ENCODE measurements at regions not wholly inside any gene's neighbourhood (a gene's known extent, or its start where the extent isn't known, plus 50 kb on each side); places are given as distances from the start of the nearest gene placed in this dataset.

- DNase-seq (ENCODE audit: extremely low read depth, insufficient read length): no peak
- TF ChIP-seq, protein P1, sequence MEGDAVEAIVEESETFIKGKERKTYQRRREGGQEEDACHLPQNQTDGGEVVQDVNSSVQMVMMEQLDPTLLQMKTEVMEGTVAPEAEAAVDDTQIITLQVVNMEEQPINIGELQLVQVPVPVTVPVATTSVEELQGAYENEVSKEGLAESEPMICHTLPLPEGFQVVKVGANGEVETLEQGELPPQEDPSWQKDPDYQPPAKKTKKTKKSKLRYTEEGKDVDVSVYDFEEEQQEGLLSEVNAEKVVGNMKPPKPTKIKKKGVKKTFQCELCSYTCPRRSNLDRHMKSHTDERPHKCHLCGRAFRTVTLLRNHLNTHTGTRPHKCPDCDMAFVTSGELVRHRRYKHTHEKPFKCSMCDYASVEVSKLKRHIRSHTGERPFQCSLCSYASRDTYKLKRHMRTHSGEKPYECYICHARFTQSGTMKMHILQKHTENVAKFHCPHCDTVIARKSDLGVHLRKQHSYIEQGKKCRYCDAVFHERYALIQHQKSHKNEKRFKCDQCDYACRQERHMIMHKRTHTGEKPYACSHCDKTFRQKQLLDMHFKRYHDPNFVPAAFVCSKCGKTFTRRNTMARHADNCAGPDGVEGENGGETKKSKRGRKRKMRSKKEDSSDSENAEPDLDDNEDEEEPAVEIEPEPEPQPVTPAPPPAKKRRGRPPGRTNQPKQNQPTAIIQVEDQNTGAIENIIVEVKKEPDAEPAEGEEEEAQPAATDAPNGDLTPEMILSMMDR (IDR thresholded peaks at IDR 0.05; ENCODE audit: insufficient read depth, low read length, poor library complexity, severe bottlenecking): no peak
- H3K36me3 ChIP-seq (ENCODE audit: control insufficient read depth, insufficient read depth, low read length): no peaks in the 10 kb centered on the region
- no peak overlapping the region for H3K4me3 ChIP-seq (replicated peaks; ENCODE audit: low read depth, low read length)
- no peaks in the 10 kb centered on the region for H3K27me3 ChIP-seq (replicated peaks; ENCODE audit: control insufficient read depth, insufficient read depth, low read length)
Observed at GRCh38 chr7:96377399-96377798, 55.5 kb upstream of the SLC25A13 start.

All from GM06990 (cell line).